Fibroblast of skin of back (primary cell): ENCODE measurements at regions not wholly inside any gene's neighbourhood (a gene's known extent, or its start where the extent isn't known, plus 50 kb on each side); places are given as distances from the start of the nearest gene placed in this dataset.
A peak's percentile ranks its signal among the peaks of the same experiment; 100 is the strongest.
"Not testable (repeated sequence)": the region's sequence is repeated elsewhere in the genome, so short reads cannot be mapped to it uniquely, and the experiment has no call there.

ENCODE experiments used
- DNase-seq: peaks from one replicate; pipeline ENCODE4 v3.0.0-alpha.2; 2013

DNA sequence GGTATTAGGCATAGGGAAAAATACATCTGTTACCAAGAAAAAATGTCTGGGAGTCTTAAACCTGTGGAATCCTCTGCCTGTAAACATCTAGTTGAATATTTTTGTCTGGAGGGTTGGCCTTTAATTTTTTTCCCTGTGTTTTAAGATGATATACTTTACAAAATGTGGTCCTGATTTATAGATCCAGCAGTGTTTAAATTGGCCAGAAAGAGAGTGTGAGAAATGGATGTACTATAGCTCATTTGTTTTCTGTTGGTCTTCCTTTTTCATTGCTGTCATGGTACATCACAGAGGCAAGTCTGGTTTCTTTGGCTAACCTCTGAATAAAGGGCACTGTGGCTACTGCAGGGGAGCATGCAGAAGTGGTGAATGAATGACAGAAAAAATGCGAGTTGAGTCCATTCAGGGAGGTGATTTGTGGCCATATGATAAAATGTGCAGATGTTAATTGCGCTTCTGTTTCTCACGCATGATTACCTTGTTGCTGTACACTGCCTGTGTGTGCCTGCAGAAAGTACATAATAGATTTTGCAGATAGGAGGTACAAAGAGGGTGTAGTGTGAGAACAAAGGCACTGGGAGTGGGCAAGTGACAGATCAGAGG, 150.0 kb downstream of the NFKBIZ start:
- no peak for DNase-seq

- DNase-seq, result no peak
Measured at GRCh38 chr3:102000620-102001209, 151.4 kb downstream of the NFKBIZ start.

- DNase-seq, result no peak
Measured at GRCh38 chr3:102002056-102002455, 152.7 kb downstream of the NFKBIZ start.

DNA sequence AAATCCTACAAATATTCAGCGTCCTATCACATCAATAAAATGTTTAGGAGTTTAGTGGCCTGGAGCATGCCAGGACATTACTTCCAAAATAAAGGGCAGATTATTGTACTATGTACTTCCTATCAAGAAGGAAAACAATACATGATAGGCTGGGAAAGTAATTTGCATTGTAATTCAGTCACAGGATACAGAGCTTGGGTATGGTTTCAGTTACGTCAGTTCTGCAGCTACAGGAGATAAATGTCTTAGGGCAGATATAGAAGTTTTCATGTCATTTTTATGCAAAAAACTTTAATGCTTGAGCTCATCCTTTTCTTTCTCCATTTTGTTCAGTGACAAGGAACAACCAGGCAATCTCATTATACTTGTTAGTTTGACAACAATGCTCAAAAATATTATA, 155.2 kb downstream of the NFKBIZ start:
- DNase-seq, result no peak

DNA sequence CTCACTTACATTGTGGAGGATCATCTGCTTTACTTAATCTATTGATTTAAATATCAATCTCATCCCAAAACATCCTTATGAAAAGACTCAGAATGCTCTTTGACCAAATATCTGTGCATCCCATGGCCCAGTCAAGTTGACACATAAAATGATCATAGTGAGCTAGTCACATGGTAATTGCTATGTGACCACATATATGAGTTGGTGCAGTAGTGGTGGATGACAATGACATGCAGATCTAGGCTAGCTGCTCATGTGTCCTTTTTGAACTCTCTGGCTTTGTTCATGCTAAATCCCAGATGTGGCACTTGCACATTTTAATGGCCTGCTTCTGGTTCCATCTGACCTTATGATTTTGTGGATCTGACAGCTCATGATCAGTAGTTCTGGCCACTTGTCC, 156.2 kb downstream of the NFKBIZ start:
- no peak for DNase-seq

DNA sequence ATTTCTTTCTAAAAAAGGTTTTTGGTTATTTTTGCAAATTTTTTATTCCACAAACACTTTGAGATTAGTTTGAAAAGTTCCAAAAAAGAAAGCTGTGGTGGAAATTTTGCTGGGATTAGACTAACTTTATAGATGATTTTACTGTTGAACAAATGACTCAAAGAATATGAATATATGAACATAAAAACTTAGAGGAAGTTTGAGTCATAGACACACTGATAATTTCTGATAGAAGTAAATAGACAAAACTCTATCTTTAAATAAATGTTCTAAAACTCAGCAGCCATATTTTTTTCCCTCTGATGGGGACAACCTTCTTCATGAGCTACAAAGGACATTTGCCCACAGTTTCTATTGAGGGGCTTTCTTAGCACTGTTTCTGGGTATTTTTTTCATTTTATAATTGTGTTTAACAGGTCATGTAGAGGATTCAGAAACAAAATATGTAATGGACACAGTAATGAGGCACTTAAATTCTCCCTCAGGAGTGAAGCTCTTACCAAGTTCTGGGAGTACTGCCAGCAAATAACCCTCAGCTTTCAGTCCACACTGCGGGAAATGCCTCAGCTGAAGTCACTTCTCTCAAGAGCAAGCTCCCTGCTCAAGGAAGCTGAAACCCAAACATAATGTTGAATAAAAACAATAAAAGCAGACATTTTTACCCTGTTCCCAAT, 157.6 kb downstream of the NFKBIZ start:
- peak; percentile 94 for DNase-seq

DNA sequence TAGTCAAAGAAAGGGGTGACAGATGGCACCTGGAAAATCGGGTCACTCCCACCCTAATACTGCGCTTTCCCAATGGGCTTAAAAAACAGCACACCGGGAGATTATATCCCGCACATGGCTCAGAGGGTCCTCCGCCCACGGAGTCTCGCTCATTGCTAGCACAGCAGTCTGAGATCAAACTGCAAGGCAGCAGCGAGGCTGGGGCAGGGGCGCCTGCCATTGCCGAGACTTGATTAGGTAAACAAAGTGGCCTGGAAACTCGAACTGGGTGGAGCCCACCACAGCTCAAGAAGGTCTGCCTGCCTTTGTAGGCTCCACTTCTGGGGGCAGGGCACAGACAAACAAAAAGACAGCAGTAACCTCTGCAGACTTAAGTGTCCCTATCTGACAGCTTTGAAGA, 159.1 kb downstream of the NFKBIZ start:
- DNase-seq, result not testable (repeated sequence)

DNA sequence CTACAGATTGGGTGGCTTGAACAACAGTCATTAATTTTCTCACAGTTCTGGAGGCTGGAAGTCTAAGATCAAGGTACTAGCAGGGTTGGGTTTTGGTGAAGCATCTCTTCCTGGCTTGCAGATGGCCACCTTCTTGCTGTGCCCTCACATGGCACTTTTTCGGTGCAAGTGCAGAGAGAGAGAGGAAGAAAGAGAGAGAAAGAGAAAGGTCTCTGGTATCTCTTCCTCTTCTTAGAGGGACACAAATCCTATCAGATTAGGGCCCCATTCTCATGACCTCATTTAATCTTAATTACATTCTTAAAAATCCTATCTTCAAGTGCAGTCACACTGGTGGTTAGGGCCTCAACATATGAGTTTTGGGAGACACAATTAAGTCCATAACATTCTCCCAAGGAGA, 167.1 kb downstream of the NFKBIZ start:
- no peak for DNase-seq

DNA sequence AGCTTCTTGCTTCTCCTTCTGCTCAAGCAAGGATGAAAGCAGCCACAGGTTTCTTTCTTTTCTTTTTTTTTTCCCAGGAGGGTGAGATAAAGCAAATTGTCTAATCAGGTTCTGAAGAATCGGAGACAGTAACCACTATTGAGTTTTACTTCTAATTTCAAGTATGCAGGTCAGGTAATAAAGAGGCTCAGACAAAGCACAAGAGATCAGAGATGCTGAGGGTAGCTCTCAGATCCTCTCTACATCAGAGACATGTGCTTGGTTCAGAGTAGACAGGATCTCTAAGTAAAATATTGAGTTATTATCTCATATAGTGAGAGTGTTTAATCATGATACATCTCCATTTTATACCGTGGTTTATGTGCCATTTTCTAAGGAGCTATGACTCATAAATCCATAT, 168.5 kb downstream of the NFKBIZ start:
- DNase-seq, result no peak

- no peak for DNase-seq
Measured at GRCh38 chr3:102018551-102018950, 169.2 kb downstream of the NFKBIZ start.

- no peak for DNase-seq
Measured at GRCh38 chr3:102020735-102021134, 171.4 kb downstream of the NFKBIZ start.

DNA sequence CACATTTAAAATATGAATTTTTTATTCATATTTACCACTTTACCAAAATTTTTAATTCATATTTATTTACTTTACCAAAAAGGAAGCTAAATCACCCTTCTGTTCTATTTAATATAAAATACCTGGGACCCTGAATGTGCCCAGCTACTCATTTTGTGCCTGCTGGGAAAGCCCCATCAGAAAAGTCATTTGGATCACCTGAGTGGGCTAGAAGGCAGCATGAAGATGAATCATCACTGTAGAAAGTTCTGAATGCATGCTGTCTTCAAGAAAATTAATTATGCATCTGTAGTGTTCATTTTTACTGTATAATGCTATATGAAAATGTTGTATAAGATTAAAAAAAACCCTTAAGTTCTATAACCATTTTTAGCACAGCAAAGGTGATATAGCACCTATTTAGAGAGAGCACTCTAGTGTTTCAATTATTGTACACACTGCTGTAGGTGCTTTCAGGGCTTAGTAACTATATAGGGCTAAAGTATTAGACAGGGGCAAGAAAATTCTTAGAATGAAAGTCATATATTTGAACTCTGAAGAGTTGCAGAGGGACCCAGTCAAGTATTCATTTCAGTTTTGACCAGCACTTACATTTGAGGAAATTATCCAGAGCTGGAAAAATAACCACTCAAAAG, 175.1 kb downstream of the NFKBIZ start:
- DNase-seq, result no peak

DNA sequence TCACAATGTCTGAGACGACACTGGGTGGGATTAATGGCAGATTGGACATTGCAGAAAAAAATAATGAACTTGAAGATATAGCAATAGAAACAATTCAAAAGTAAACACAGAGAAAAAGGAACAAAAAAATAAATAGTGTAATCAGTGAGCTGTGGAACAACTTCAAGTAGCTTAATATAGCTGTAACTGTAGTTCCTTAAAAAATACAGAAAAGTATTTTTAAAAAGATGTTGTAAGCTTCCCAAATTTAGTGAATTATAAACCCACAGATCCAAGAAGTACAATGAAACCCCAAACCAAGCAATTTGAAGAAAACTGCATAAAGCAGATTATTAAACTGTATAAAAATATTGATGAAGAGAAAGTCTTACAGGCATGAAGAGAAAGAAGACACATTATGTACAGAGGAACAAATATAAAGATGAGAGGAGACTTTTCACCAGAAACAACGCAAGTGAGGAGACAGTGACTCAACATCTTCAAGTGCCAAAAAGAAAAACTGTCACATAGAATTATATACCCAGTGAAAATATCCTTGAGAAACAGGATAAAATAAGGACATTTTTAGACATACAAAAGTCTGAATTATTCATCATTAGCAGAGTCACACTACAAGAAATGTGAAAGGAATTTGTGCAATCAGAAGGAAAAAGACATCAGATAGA, 176.4 kb downstream of the NFKBIZ start:
- DNase-seq, result no peak

- DNase-seq, result no peak
Measured at GRCh38 chr3:102026656-102027055, 177.3 kb downstream of the NFKBIZ start.

DNA sequence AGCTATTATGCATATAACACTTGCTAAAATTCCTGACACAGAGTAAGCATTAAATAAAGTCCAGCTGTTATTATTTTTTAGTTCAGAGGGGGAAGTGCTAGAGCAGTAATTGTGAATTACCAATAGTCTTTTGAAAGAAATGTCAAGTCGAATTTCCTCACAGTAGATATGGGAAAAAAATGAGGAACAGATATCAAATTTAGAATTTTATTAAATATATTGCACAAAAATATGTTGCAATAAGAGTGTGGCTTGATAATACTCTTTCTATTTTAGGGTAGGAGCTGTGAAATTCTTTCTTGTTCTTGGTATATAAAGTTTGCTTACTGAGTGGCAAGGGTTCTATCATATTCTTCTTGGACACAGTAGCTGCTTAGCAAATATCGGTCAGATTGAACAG, 181.3 kb downstream of the NFKBIZ start:
- no peak for DNase-seq

DNA sequence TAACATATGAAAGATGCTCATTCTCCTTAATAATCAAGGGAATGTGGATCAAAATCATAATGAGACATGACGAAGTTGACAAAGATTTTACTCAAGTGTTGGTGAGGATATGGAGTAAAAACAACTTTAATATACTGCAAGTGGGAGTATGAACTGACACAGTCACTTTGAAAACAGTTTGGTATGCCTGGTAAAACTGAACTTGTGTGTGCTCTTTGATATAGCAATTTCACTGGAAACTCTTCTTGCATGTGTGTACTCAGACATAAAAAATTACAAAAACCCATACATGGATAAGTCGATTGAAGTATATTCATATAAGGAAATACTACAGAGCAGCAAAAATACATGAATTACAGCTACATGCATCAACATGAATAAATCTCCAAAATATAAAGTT, 182.5 kb downstream of the NFKBIZ start:
- no peak for DNase-seq

DNA sequence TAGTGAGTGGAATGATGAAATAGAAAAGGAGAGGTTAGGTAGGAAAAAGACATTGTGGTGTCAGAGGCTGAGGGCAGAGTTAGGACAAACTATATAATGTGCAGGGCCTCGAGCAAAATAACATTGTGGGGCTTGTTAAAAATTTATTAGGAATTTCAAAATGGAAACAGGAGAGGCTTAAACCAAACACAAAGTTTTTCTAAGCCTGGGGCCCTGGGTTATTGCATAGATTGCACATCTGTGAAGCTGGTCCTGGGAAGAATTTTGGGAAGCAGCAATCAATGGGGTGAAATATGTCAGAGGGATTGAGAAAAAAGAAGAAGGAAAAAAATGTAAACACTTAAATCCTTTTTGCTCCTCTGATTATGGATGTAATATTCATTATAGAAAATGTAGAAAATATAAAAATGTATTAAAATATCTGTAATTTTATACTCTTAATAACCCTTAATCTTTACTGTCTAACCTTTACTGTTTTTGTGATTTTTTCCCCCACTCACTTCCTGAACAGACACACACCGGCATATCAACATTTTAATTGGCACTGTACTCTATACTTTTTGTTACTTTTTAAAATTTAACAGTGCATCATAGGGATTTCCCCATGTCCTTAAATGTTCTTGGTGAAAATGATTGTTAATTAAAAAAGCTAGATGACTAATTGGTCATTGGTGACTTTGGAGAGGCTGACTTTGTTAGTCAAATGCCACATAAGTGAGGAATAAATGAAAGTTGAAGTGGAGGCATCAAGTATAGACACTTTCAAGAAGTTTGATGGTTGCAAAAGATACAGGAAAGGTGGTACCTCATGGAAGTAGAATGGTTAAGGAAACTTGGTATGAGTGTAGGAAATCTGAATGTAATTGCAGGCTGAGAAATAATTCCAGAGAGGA, 183.4 kb downstream of the NFKBIZ start:
- no peak for DNase-seq

DNA sequence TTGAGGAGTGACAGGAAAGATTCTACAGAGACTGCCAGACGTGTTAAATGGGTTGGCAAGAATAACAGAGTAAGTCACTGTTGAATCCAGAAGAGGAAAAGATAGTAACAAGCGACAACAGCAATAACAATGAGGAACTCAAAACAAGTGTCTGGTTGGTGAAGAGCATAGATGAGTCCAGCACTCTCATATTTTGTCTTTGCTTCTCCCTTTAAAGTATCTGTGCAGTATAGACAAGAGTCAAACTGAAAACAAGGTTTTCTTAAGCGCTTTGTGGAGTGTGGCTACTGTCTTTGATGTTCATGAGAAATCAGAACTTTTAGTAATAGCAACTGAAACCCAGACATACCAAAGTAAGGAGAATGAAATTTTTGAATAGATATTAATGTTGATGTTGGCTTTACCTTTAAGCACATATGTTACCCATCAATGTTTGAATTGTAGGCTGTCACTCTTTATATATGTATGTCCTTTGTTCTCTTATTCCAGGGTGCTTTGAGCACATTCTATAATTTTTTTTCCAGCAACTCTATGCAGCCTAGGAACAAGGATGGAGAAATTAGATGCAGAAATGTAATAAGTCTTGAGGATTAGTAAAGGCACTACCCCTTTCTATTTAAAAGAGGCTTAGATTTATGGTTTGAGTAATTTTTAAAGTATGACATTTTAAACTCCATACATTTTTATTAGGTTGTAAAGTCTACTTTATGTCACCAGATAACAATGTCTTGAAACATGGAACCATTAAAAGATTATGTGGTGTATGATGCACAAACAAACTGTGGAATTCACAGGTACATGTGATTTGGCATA, 185.5 kb downstream of the NFKBIZ start:
- DNase-seq, result peak; percentile 49

GRCh38 chr3:102036017-102036416, 186.7 kb downstream of the NFKBIZ start:
- DNase-seq, result no peak

GRCh38 chr3:102036472-102036871, 187.2 kb downstream of the NFKBIZ start:
- no peak for DNase-seq

DNA sequence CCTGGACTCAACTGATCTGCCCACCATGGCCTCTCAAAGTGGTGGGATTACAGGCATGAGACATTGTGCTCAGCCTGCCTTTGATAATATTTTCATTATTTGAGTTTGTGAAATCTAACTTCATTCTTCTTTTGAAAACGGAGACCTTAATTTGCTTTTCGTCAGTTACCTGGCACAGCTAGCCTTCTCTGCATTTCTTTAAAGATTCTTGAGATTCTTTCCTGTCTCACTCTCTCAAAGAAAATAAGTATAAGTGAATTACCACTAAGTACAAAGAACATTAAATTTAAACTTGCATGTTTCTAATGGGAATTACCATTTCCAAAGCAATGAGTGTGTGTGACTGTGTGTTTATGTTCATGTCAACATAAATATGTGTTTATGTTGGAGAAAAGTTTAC, 187.9 kb downstream of the NFKBIZ start:
- peak; percentile 66 for DNase-seq
